ENCODE measurements at regions not wholly inside any gene's neighbourhood (a gene's known extent, or its start where the extent isn't known, plus 50 kb on each side); places are given as distances from the start of the nearest gene placed in this dataset.
"Not testable (repeated sequence)": the region's sequence is repeated elsewhere in the genome, so short reads cannot be mapped to it uniquely, and the experiment has no call there.

- H3K4me1 Mint-ChIP-seq (ENCODE audit: low read depth): peaks cover 19% of the 10 kb centered on the region
- peaks cover 6% of the 10 kb centered on the region; the same call in 1 of the 2 replicates for H3K36me3 Mint-ChIP-seq (ENCODE audit: low read depth)
- H3K4me3 Mint-ChIP-seq: no peak overlapping the region
- no peak overlapping the region for H3K27ac Mint-ChIP-seq
- H3K9me3 Mint-ChIP-seq: peaks cover 15% of the 10 kb centered on the region
- TF ChIP-seq CTCF (IDR thresholded peaks at IDR 0.05): no peak
- no peaks in the 10 kb centered on the region for H3K27me3 Mint-ChIP-seq (ENCODE audit: insufficient read depth)
- DNase-seq: no peak
Observed at GRCh38 chr7:106451171-106451570, 166.4 kb upstream of the NAMPT start.

- peaks cover 19% of the 10 kb centered on the region for H3K4me1 Mint-ChIP-seq (ENCODE audit: low read depth)
- H3K27ac Mint-ChIP-seq: no peak overlapping the region
- DNase-seq: no peak
- H3K9me3 Mint-ChIP-seq: peaks cover 15% of the 10 kb centered on the region
- H3K27me3 Mint-ChIP-seq (ENCODE audit: insufficient read depth): no peaks in the 10 kb centered on the region
- H3K36me3 Mint-ChIP-seq (ENCODE audit: low read depth): peaks cover 6% of the 10 kb centered on the region; the same call in 1 of the 2 replicates
- TF ChIP-seq CTCF (IDR thresholded peaks at IDR 0.05): no peak
- H3K4me3 Mint-ChIP-seq: no peak overlapping the region
Observed at GRCh38 chr7:106450716-106451115, 165.9 kb upstream of the NAMPT start.

- H3K4me1 Mint-ChIP-seq (ENCODE audit: low read depth): peaks cover 19% of the 10 kb centered on the region
- DNase-seq: no peak
- H3K27me3 Mint-ChIP-seq (ENCODE audit: insufficient read depth): peaks cover 4% of the 10 kb centered on the region; the same call in 1 of the 2 replicates
- H3K27ac Mint-ChIP-seq: no peak overlapping the region
- TF ChIP-seq CTCF (IDR thresholded peaks at IDR 0.05): no peak
- peaks cover 15% of the 10 kb centered on the region for H3K9me3 Mint-ChIP-seq
- peaks cover 6% of the 10 kb centered on the region; the same call in 1 of the 2 replicates for H3K36me3 Mint-ChIP-seq (ENCODE audit: low read depth)
- H3K4me3 Mint-ChIP-seq: no peak overlapping the region
Observed at GRCh38 chr7:106448992-106449859, 164.4 kb upstream of the NAMPT start.

- peaks cover 4% of the 10 kb centered on the region; the same call in 1 of the 2 replicates for H3K27me3 Mint-ChIP-seq (ENCODE audit: insufficient read depth)
- TF ChIP-seq CTCF (IDR thresholded peaks at IDR 0.05): no peak
- DNase-seq: no peak
- H3K4me3 Mint-ChIP-seq: no peak overlapping the region
- peaks cover 19% of the 10 kb centered on the region for H3K4me1 Mint-ChIP-seq (ENCODE audit: low read depth)
- H3K27ac Mint-ChIP-seq: no peak overlapping the region
- peaks cover 6% of the 10 kb centered on the region; the same call in 1 of the 2 replicates for H3K36me3 Mint-ChIP-seq (ENCODE audit: low read depth)
- H3K9me3 Mint-ChIP-seq: peaks cover 15% of the 10 kb centered on the region
Observed at GRCh38 chr7:106448346-106448991, 163.7 kb upstream of the NAMPT start.

GRCh38 chr7:106447318-106447847, 162.6 kb upstream of the NAMPT start:
- no peak for TF ChIP-seq CTCF (IDR thresholded peaks at IDR 0.05)
- no peak for DNase-seq
- Mint-ChIP-seq H3K4me3 (no peak overlapping the region), H3K27me3 (ENCODE audit: insufficient read depth) (peaks cover 7% of the 10 kb centered on the region; the same call in 1 of the 2 replicates), H3K4me1 (ENCODE audit: low read depth) (peaks cover 19% of the 10 kb centered on the region), H3K36me3 (ENCODE audit: low read depth) (peaks cover 6% of the 10 kb centered on the region; the same call in 1 of the 2 replicates), H3K27ac (no peak overlapping the region), H3K9me3 (peaks cover 15% of the 10 kb centered on the region)

GRCh38 chr7:106445366-106445765, 160.6 kb upstream of the NAMPT start:
- H3K36me3 Mint-ChIP-seq (ENCODE audit: low read depth); H3K9me3 Mint-ChIP-seq; DNase-seq; H3K27ac Mint-ChIP-seq; H3K27me3 Mint-ChIP-seq (ENCODE audit: insufficient read depth); H3K4me3 Mint-ChIP-seq: not testable (repeated sequence)
- H3K4me1 Mint-ChIP-seq (ENCODE audit: low read depth): peaks cover 11% of the 10 kb centered on the region

All from HFFc6 (cell line).